ENCODE measurements at regions not wholly inside any gene's neighbourhood (a gene's known extent, or its start where the extent isn't known, plus 50 kb on each side); places are given as distances from the start of the nearest gene placed in this dataset.

DNA sequence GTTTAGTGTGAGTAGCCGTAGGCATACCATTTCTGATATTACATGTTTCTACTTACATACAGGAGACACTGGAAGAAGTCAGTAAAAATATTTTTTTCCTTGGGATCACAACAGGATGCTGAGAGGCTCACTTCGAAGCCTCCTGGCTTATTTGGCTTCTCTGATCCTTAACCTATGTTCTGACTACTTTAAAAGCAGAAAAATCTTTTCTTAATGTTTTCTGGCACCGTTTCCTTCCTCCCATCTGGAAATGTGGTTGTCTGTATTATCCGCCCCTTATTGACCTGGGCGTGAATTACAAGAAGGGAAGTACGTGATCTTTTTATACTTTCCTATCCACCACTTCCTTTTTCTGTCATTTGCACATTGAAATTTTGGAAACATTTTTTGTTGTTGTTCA lies 379.6 kb downstream of the COL12A1 start:
- TF ChIP-seq, protein P1, sequence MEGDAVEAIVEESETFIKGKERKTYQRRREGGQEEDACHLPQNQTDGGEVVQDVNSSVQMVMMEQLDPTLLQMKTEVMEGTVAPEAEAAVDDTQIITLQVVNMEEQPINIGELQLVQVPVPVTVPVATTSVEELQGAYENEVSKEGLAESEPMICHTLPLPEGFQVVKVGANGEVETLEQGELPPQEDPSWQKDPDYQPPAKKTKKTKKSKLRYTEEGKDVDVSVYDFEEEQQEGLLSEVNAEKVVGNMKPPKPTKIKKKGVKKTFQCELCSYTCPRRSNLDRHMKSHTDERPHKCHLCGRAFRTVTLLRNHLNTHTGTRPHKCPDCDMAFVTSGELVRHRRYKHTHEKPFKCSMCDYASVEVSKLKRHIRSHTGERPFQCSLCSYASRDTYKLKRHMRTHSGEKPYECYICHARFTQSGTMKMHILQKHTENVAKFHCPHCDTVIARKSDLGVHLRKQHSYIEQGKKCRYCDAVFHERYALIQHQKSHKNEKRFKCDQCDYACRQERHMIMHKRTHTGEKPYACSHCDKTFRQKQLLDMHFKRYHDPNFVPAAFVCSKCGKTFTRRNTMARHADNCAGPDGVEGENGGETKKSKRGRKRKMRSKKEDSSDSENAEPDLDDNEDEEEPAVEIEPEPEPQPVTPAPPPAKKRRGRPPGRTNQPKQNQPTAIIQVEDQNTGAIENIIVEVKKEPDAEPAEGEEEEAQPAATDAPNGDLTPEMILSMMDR (IDR thresholded peaks at IDR 0.05; ENCODE audit: insufficient read depth, low read depth, low read length) = no peak
- no peak for TF ChIP-seq EZH2 (IDR thresholded peaks at IDR 0.05; ENCODE audit: insufficient read depth, low read length)

Data from astrocyte (in vitro differentiated cells and primary cell).